22Rv1 (cell line): ENCODE measurements at regions not wholly inside any gene's neighbourhood (a gene's known extent, or its start where the extent isn't known, plus 50 kb on each side); places are given as distances from the start of the nearest gene placed in this dataset.

Experiments used
- CTCF ChIP-seq: fragments of 450-650 bp; IDR thresholded peaks from 2 replicates; pipeline ENCODE4 v1.5.1; 2017; ENCODE audit warnings: mild to moderate bottlenecking
- ZFX ChIP-seq: fragments of 450-650 bp; IDR thresholded peaks from 2 replicates; pipeline ENCODE4 v1.6.1; 2017; ENCODE audit warnings: antibody characterized with exemption, borderline replicate concordance

- TF ChIP-seq CTCF (no peak), ZFX (no peak)
Measured at GRCh38 chr6:55009131-55009530, 162.6 kb downstream of the FAM83B start.
